ENCODE measurements at regions not wholly inside any gene's neighbourhood (a gene's known extent, or its start where the extent isn't known, plus 50 kb on each side); places are given as distances from the start of the nearest gene placed in this dataset.

- Mint-ChIP-seq H3K4me3 (ENCODE audit: unreplicated experiment) (no peak overlapping the region), H3K27ac (ENCODE audit: unreplicated experiment) (no peak overlapping the region), H3K36me3 (ENCODE audit: low read depth) (no peaks in the 10 kb centered on the region), H3K9me3 (ENCODE audit: low read depth) (peaks cover 11% of the 10 kb centered on the region), H3K27me3 (ENCODE audit: low read depth) (no peaks in the 10 kb centered on the region), H3K4me1 (ENCODE audit: low read depth) (no peaks in the 10 kb centered on the region)
- no peak for TF ChIP-seq CTCF (IDR thresholded peaks at IDR 0.05)
- DNase-seq (ENCODE audit: low spot score), result no peak
Observed at GRCh38 chr5:162503796-162504195, 436.2 kb downstream of the GABRG2 start.

GRCh38 chr5:162512935-162513565 lies 445.5 kb downstream of the GABRG2 start:
- Mint-ChIP-seq H3K27ac (ENCODE audit: unreplicated experiment) (no peak overlapping the region), H3K4me3 (ENCODE audit: unreplicated experiment) (no peak overlapping the region), H3K4me1 (ENCODE audit: low read depth) (no peaks in the 10 kb centered on the region), H3K36me3 (ENCODE audit: low read depth) (no peaks in the 10 kb centered on the region), H3K27me3 (ENCODE audit: low read depth) (no peaks in the 10 kb centered on the region), H3K9me3 (ENCODE audit: low read depth) (peaks cover 53% of the 10 kb centered on the region)
- DNase-seq (ENCODE audit: low spot score), result no peak
- no peak for TF ChIP-seq CTCF (IDR thresholded peaks at IDR 0.05)

GRCh38 chr5:162514116-162514515 lies 446.5 kb downstream of the GABRG2 start:
- H3K27me3 Mint-ChIP-seq (ENCODE audit: low read depth), result no peaks in the 10 kb centered on the region
- no peak for DNase-seq (ENCODE audit: low spot score)
- H3K9me3 Mint-ChIP-seq (ENCODE audit: low read depth), result peaks cover 58% of the 10 kb centered on the region
- no peak overlapping the region for H3K4me3 Mint-ChIP-seq (ENCODE audit: unreplicated experiment)
- no peaks in the 10 kb centered on the region for H3K36me3 Mint-ChIP-seq (ENCODE audit: low read depth)
- no peaks in the 10 kb centered on the region for H3K4me1 Mint-ChIP-seq (ENCODE audit: low read depth)
- no peak overlapping the region for H3K27ac Mint-ChIP-seq (ENCODE audit: unreplicated experiment)
- no peak for TF ChIP-seq CTCF (IDR thresholded peaks at IDR 0.05)

GRCh38 chr5:162520878-162521277 lies 453.3 kb downstream of the GABRG2 start:
- Mint-ChIP-seq H3K4me3 (ENCODE audit: unreplicated experiment) (no peak overlapping the region), H3K4me1 (ENCODE audit: low read depth) (no peaks in the 10 kb centered on the region), H3K27ac (ENCODE audit: unreplicated experiment) (no peak overlapping the region), H3K9me3 (ENCODE audit: low read depth) (peaks cover 63% of the 10 kb centered on the region), H3K36me3 (ENCODE audit: low read depth) (no peaks in the 10 kb centered on the region), H3K27me3 (ENCODE audit: low read depth) (no peaks in the 10 kb centered on the region)
- no peak for TF ChIP-seq CTCF (IDR thresholded peaks at IDR 0.05)
- DNase-seq (ENCODE audit: low spot score), result no peak

- Mint-ChIP-seq H3K4me3 (ENCODE audit: unreplicated experiment) (no peak overlapping the region), H3K9me3 (ENCODE audit: low read depth) (peaks cover 26% of the 10 kb centered on the region), H3K4me1 (ENCODE audit: low read depth) (no peaks in the 10 kb centered on the region), H3K36me3 (ENCODE audit: low read depth) (no peaks in the 10 kb centered on the region), H3K27me3 (ENCODE audit: low read depth) (no peaks in the 10 kb centered on the region), H3K27ac (ENCODE audit: unreplicated experiment) (no peak overlapping the region)
- DNase-seq (ENCODE audit: low spot score), result no peak
- TF ChIP-seq CTCF (IDR thresholded peaks at IDR 0.05), result no peak
Observed at GRCh38 chr5:162529209-162529608, 461.6 kb downstream of the GABRG2 start.

Data from chondrocyte (in vitro differentiated cells).